T-cell (primary cell): ENCODE measurements at regions not wholly inside any gene's neighbourhood (a gene's known extent, or its start where the extent isn't known, plus 50 kb on each side); places are given as distances from the start of the nearest gene placed in this dataset.

ENCODE experiments used
- ATAC-seq, 4 experiments: fragments of 200-7000 bp in 3 of 4; fragments of 150-1000 bp in 1 of 4; cut with Tn5 transposase; replicated peaks in 1 of 4; 1 replicate in 3 of 4; 2 replicates in 1 of 4; pipeline ENCODE4 v1.10.0; 2021; ENCODE audit warnings: moderate library complexity in 3 of 4, mild to moderate bottlenecking in 2 of 4, moderate number of reproducible peaks in 1 of 4
- CTCF ChIA-PET, 2 donors: fragments of 300-600 bp; sonication (Branson Sonifier 250); formaldehyde crosslinking; loops; one replicate each; lab custom pipeline; 2022; ENCODE audit warnings: antibody characterized with exemption in 2 of 2; lab: Charles Lee
- POLR2A ChIA-PET, 2 donors: fragments of 300-600 bp; sonication (Branson Sonifier 250); formaldehyde crosslinking; loops; one replicate each; lab custom pipeline; 2022; ENCODE audit warnings: antibody characterized with exemption in 2 of 2; lab: Charles Lee
- DNase-seq, 35 experiments: peaks; one replicate each; pipeline versions ENCODE4 v3.0.0 to v3.0.0-alpha.2; 2013 to 2023
- H3K27ac ChIP-seq: one replicate; pipeline ENCODE4 v1.5.1; 2013; ENCODE audit warnings: low read length
- H3K27me3 ChIP-seq, 2 experiments: replicated peaks in 1 of 2; 1 replicate in 1 of 2; 2 replicates in 1 of 2; pipeline versions ENCODE4 v1.6.1 to v1.7.0; 2013; ENCODE audit warnings: low read length in 1 of 2, mixed read lengths in 1 of 2; ENCODE audit not compliant: control insufficient read depth in 2 of 2, insufficient read depth in 2 of 2; ENCODE audit errors: extremely low read depth in 1 of 2
- H3K36me3 ChIP-seq, 2 donors: 1 replicate in 1 of 2; 2 replicates in 1 of 2; pipeline versions ENCODE4 v1.6.1 to v1.7.0; 2013; ENCODE audit warnings: low read length in 1 of 2; ENCODE audit not compliant: control insufficient read depth in 2 of 2, insufficient read depth in 1 of 2; ENCODE audit errors: extremely low read depth in 1 of 2
- H3K4me1 ChIP-seq, 2 experiments: 1 replicate in 1 of 2; 2 replicates in 1 of 2; pipeline versions ENCODE4 v1.6.1 to v1.7.0; 2013; ENCODE audit warnings: low read length in 2 of 2, mixed read lengths in 1 of 2; ENCODE audit not compliant: insufficient read depth in 2 of 2, control insufficient read depth in 1 of 2; ENCODE audit errors: extremely low read depth in 1 of 2
- H3K4me3 ChIP-seq, 2 donors: 1 replicate in 1 of 2; 2 replicates in 1 of 2; pipeline versions ENCODE4 v1.5.1 to v1.7.0; 2013; ENCODE audit warnings: mild to moderate bottlenecking in 2 of 2, low read length in 1 of 2, moderate library complexity in 1 of 2; ENCODE audit not compliant: control insufficient read depth in 1 of 2; ENCODE audit errors: extremely low read depth in 1 of 2
- H3K9me3 ChIP-seq: 2 replicates; pipeline ENCODE4 v1.7.0; 2013
- H3K27ac Mint-ChIP-seq, 2 donors: one replicate each; pipeline ENCODE4 v1.8.0; 2020 to 2021; ENCODE audit warnings: mild to moderate bottlenecking in 2 of 2, mixed read lengths in 2 of 2
- H3K27me3 Mint-ChIP-seq, 2 donors: one replicate each; pipeline ENCODE4 v1.8.0; 2021 to 2022; ENCODE audit warnings: mixed read lengths in 2 of 2
- H3K36me3 Mint-ChIP-seq: one replicate; pipeline ENCODE4 v1.8.0; 2021; ENCODE audit warnings: mixed read lengths
- H3K4me1 Mint-ChIP-seq, 3 donors: one replicate each; pipeline ENCODE4 v1.8.0; 2020 to 2022; ENCODE audit warnings: mixed read lengths in 3 of 3, mild to moderate bottlenecking in 1 of 3
- H3K4me3 Mint-ChIP-seq, 3 donors: one replicate each; pipeline ENCODE4 v1.8.0; 2020 to 2022; ENCODE audit warnings: mild to moderate bottlenecking in 3 of 3, mixed read lengths in 3 of 3, moderate library complexity in 3 of 3
- H3K9me3 Mint-ChIP-seq, 3 donors: one replicate each; pipeline ENCODE4 v1.8.0; 2020 to 2022; ENCODE audit warnings: mixed read lengths in 3 of 3
- WGBS: methylation state at CpG from one replicate; pipeline ENCODE4 v1.1.5; 2013; ENCODE audit warnings: missing lambda C conversion rate; ENCODE audit not compliant: insufficient coverage; 5-methylcytosine and 5-hydroxymethylcytosine counted together

DNA sequence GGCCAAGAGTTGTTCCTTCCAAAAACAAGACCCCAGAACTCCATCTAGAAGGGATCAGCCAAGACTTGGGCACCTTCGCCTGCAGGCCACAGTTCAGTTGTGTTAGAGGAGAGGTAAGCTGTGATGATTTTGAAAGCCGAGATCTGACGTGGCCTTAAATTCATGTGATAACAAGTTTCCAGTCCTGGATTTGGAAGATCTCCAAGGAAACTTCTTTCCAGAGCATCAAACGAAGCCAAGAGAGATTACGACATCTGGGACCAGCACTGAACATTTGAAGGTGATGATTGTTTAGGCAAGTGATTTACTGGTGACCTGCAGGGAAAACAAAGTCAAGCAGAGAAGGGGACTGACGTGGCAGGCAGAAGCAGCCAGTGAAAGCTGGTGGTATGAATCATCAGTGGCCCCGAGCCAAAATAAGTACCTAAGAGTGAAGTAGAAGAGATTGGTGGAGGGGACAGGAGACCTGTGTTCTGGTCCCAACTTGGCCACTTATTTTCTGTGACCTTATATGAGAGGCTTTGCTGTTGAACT is 339.0 kb upstream of the PROK2 start:
- CTCF ChIA-PET, result interaction anchor here in 1 of 2 donors (0.6 kb wide), 1 partner anchor 11 kb away, joined by 3 read pairs; no protein-coding TSS in a partner anchor
- H3K27me3 ChIP-seq, result no peaks in the 10 kb centered on the region
- Mint-ChIP-seq H3K36me3 (no peaks in the 10 kb centered on the region), H3K4me3 (no peak overlapping the region), H3K9me3 (no peaks in the 10 kb centered on the region), H3K27ac (no peak overlapping the region), H3K27me3 (no peaks in the 10 kb centered on the region), H3K4me1 (no peaks in the 10 kb centered on the region)
- no peaks in the 10 kb centered on the region for H3K36me3 ChIP-seq
- 71% methylated on average over 6 of the region's 7 CpGs for WGBS
- no peaks in the 10 kb centered on the region for H3K9me3 ChIP-seq
- no peaks in the 10 kb centered on the region for H3K4me1 ChIP-seq
- DNase-seq (no peak), ATAC-seq (no peak)
- no peak overlapping the region for H3K4me3 ChIP-seq
- no peak overlapping the region for H3K27ac ChIP-seq
- POLR2A ChIA-PET, result interaction anchor here in 1 of 2 donors (0.6 kb wide), 1 partner anchor 232 kb away, joined by 7 read pairs; no protein-coding TSS in a partner anchor

DNA sequence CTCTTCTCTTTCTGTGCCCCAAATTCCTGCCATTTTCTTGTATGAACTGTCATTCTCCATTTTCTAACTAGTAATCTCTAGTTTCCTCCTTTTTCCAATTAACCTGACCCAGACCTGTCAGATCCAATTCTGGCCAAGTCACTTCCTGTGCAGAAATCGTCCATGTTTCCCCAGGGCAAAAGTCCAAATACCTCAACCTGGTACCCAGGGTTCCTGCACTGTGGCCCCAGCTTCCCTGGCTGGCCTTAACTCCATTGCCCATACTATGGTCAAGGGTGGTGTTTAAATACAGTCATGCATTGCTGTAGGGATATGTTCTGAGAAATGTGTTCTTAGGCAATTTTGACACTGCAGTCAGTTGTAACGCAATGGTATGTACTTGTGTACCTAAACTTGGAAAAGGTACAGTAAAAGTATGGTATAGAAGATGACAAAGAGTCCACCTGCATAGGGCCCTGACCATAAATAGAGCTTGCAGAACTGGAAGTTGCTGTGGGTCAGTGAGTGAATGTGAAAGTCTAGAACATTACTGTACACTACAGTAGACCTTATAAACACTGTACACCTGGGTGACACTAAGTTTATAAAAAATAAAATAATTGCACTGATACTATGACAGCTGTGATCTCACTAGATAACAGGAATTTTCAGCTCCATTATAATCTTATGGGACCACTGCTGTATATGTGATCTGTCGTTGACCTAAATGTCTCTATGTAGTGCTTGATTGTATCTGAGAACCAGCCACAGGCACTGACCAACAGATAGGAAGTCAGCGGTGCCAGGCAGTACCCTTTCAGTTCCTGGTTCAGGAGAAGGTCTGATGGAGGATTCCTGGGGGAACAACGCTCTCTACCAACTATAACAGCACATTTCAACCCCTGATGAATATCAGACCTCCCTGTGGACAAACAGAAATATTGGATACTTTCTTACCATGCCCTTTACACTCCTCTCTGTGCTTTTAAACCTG is 336.1 kb upstream of the PROK2 start:
- no peaks in the 10 kb centered on the region for H3K9me3 Mint-ChIP-seq
- H3K9me3 ChIP-seq, result no peaks in the 10 kb centered on the region
- no peak overlapping the region for H3K4me3 Mint-ChIP-seq
- ATAC-seq (no peak), DNase-seq (no peak)
- no peaks in the 10 kb centered on the region for H3K27me3 Mint-ChIP-seq
- no peaks in the 10 kb centered on the region for H3K36me3 Mint-ChIP-seq
- H3K27me3 ChIP-seq, result no peaks in the 10 kb centered on the region
- H3K4me1 Mint-ChIP-seq, result no peaks in the 10 kb centered on the region
- H3K27ac Mint-ChIP-seq, result no peak overlapping the region
- 81% methylated on average over 3 of the region's 5 CpGs for WGBS
- no peaks in the 10 kb centered on the region for H3K36me3 ChIP-seq
- ChIA-PET POLR2A (no interaction called here), CTCF (interaction anchor here in 1 of 2 donors (0.7 kb wide), 1 partner anchor 8 kb away, joined by 6 read pairs; no protein-coding TSS in a partner anchor)
- no peak overlapping the region for H3K4me3 ChIP-seq
- no peak overlapping the region for H3K27ac ChIP-seq
- H3K4me1 ChIP-seq, result no peaks in the 10 kb centered on the region

DNA sequence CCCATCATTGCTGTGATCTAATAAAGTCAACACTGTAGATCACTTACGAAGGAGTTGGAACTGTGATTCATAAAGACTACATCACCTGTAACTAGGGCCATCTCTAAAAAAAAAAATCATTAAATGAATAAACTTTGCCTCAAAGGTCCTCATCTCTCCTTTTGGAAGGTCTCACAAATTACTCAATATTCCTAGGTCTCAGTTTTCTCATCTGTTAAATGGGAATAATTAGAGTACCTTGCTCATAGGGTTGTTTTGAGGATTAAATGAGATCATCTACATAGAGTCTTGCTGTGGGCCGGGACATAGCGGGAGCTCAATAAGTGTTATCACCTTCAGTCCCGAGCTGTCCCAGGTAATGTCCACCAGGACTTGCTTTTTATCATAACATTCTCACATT is 335.1 kb upstream of the PROK2 start:
- H3K4me3 Mint-ChIP-seq, result no peak overlapping the region
- 100% methylated on average over 1 of the region's 4 CpGs for WGBS
- no peaks in the 10 kb centered on the region for H3K4me1 Mint-ChIP-seq
- ChIA-PET POLR2A (no interaction called here), CTCF (no interaction called here)
- Histone ChIP-seq H3K27me3 (no peaks in the 10 kb centered on the region), H3K4me1 (no peaks in the 10 kb centered on the region), H3K27ac (no peak overlapping the region), H3K4me3 (no peak overlapping the region), H3K36me3 (no peaks in the 10 kb centered on the region), H3K9me3 (no peaks in the 10 kb centered on the region)
- no peaks in the 10 kb centered on the region for H3K27me3 Mint-ChIP-seq
- H3K9me3 Mint-ChIP-seq, result no peaks in the 10 kb centered on the region
- DNase-seq (no peak), ATAC-seq (no peak)
- no peak overlapping the region for H3K27ac Mint-ChIP-seq
- H3K36me3 Mint-ChIP-seq, result no peaks in the 10 kb centered on the region

DNA sequence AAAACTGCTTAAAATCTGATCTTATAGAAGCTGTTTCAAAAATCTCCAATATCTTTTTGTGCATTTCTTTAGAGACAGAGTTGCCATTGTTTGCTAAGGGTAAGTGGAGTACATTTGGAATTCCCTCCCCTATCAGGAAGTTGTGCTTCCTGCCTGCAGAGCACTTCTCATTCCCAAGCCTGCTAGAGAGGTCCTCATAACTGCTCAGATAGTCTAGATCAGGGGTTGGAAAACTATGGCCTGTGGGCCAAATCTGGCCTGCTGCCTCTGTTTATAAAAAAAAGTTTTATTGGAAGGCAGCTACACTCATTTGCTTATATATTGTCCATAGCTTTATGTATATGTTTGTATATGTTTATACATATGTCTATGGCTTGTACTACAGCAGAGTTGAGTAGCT is 333.7 kb upstream of the PROK2 start:
- CTCF ChIA-PET, result interaction anchor here in 1 of 2 donors (0.8 kb wide), 1 partner anchor 414 kb away, joined by 3 read pairs; no protein-coding TSS in a partner anchor

DNA sequence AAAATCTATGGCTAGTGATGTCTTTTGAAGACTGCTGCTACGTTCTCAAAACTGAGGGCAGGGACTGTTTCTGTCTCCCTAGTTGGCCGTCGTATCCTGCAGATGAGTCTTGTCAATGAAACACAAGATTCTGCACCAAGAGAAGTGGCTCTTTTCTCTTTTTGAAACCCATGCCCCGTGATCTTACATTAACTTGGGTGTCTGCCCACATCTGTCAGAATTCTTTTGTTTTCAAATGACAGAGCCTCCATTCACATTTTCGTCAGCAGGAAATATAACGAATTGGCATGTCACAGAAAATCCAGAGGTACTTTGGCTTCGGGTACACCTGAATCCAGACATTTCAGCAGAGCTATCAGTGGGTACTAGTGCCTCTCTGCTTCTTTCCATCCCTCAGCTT is 331.3 kb upstream of the PROK2 start:
- CTCF ChIA-PET, result no interaction called here
- POLR2A ChIA-PET, result no interaction called here

More for the DNA sequence above, 333.7 kb upstream of the PROK2 start:
- ATAC-seq, result no peak
- Histone ChIP-seq H3K27me3 (no peaks in the 10 kb centered on the region), H3K27ac (no peak overlapping the region), H3K4me1 (no peaks in the 10 kb centered on the region), H3K9me3 (no peaks in the 10 kb centered on the region), H3K36me3 (no peaks in the 10 kb centered on the region), H3K4me3 (no peak overlapping the region)
- no peaks in the 10 kb centered on the region for H3K36me3 Mint-ChIP-seq
- H3K4me1 Mint-ChIP-seq, result no peaks in the 10 kb centered on the region
- H3K9me3 Mint-ChIP-seq, result no peaks in the 10 kb centered on the region
- H3K4me3 Mint-ChIP-seq, result no peak overlapping the region
- no peak for DNase-seq
- POLR2A ChIA-PET, result interaction anchor here (0.5 kb wide), 2 partner anchors 14 to 383 kb away, joined by 3 to 20 read pairs; no protein-coding TSS in a partner anchor
- H3K27ac Mint-ChIP-seq, result no peak overlapping the region
- no peaks in the 10 kb centered on the region for H3K27me3 Mint-ChIP-seq

DNA sequence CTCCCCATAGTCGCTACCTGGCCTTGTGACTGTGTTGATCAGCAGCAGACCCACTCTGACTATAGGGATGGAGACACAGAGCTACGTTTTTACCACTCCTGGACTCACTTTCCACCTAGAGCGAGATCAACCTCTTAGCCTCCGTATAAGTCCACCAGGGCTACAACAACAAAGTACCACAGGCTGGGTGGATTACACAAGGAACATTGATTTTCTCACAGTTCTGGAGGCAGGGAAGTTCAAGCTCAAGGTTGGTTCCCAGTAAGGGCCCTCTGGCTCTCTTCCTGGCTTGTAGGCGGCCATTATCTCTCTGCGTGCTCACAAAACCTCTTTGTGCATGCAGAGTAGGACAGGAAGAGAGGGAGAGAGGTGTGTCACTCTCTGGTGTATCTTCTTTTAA is 330.4 kb upstream of the PROK2 start:
- Mint-ChIP-seq H3K27ac (no peak overlapping the region), H3K27me3 (no peaks in the 10 kb centered on the region), H3K4me3 (no peak overlapping the region), H3K36me3 (no peaks in the 10 kb centered on the region), H3K9me3 (no peaks in the 10 kb centered on the region), H3K4me1 (no peaks in the 10 kb centered on the region)
- Histone ChIP-seq H3K9me3 (no peaks in the 10 kb centered on the region), H3K27me3 (no peaks in the 10 kb centered on the region), H3K4me3 (no peak overlapping the region), H3K27ac (no peak overlapping the region), H3K4me1 (no peaks in the 10 kb centered on the region), H3K36me3 (no peaks in the 10 kb centered on the region)
- POLR2A ChIA-PET, result no interaction called here
- no peak for DNase-seq
- CTCF ChIA-PET, result no interaction called here
- ATAC-seq, result no peak
- 50% methylated on average over 1 of the region's 6 CpGs for WGBS

More for the DNA sequence above, 331.3 kb upstream of the PROK2 start:
- 87% methylated on average over 7 of the region's 7 CpGs for WGBS
- Histone ChIP-seq H3K27me3 (no peaks in the 10 kb centered on the region), H3K4me1 (no peaks in the 10 kb centered on the region), H3K4me3 (no peak overlapping the region), H3K36me3 (no peaks in the 10 kb centered on the region), H3K9me3 (no peaks in the 10 kb centered on the region), H3K27ac (no peak overlapping the region)
- ATAC-seq (no peak), DNase-seq (no peak)
- Mint-ChIP-seq H3K27ac (no peak overlapping the region), H3K9me3 (no peaks in the 10 kb centered on the region), H3K27me3 (no peaks in the 10 kb centered on the region), H3K4me3 (no peak overlapping the region), H3K36me3 (no peaks in the 10 kb centered on the region), H3K4me1 (no peaks in the 10 kb centered on the region)
